Kidney (tissue), 13 donors: ENCODE measurements at regions not wholly inside any gene's neighbourhood (a gene's known extent, or its start where the extent isn't known, plus 50 kb on each side); places are given as distances from the start of the nearest gene placed in this dataset.

Experiments
- DNase-seq, 5 donors: peaks; one replicate each; pipeline ENCODE4 v3.0.0-alpha.2; 2013 to 2020
- FAIRE-seq: peaks from 2 replicates; lab custom pipeline; 2012; peaks lifted over from hg19 to GRCh38; lab: Jason Lieb, UNC
- H3K27ac ChIP-seq, 2 donors: one replicate each; pipeline ENCODE4 v1.7.0; 2013; ENCODE audit warnings: low read depth in 2 of 2, low read length in 2 of 2, inconsistent platforms in 1 of 2
- H3K27me3 ChIP-seq: one replicate; pipeline ENCODE4 v1.7.1; 2013; ENCODE audit warnings: low read length, inconsistent platforms; ENCODE audit not compliant: control insufficient read depth, insufficient read depth
- H3K36me3 ChIP-seq, 3 donors: one replicate each; pipeline versions ENCODE4 v1.7.0 to v1.7.1; 2013; ENCODE audit warnings: low read length in 3 of 3, control low read depth in 1 of 3, inconsistent platforms in 1 of 3; ENCODE audit not compliant: insufficient read depth in 3 of 3, control insufficient read depth in 2 of 3
- H3K4me1 ChIP-seq, 3 donors: one replicate each; pipeline versions ENCODE4 v1.7.0 to v1.7.1; 2013; ENCODE audit warnings: low read length in 3 of 3, inconsistent platforms in 1 of 3, low read depth in 1 of 3; ENCODE audit not compliant: control insufficient read depth in 2 of 3, insufficient read depth in 2 of 3
- H3K4me3 ChIP-seq, 3 donors: one replicate each; pipeline versions ENCODE4 v1.7.0 to v1.8.1; 2013; ENCODE audit warnings: low read length in 3 of 3, control low read depth in 1 of 3, inconsistent platforms in 1 of 3
- H3K9ac ChIP-seq, 3 donors: one replicate each; pipeline versions ENCODE4 v1.7.0 to v1.7.1; 2013; ENCODE audit warnings: low read length in 3 of 3, control low read depth in 1 of 3, inconsistent platforms in 1 of 3
- H3K9me3 ChIP-seq, 3 donors: one replicate each; pipeline versions ENCODE4 v1.7.0 to v1.7.1; 2013; ENCODE audit warnings: low read length in 3 of 3, control low read depth in 1 of 3, inconsistent platforms in 1 of 3; ENCODE audit not compliant: control insufficient read depth in 2 of 3, insufficient read depth in 1 of 3
- CTCF ChIP-seq: IDR thresholded peaks from 3 replicates; pipeline ENCODE4 v1.5.1; 2012; ENCODE audit warnings: mild to moderate bottlenecking, moderate library complexity, borderline replicate concordance; ENCODE audit not compliant: insufficient read depth; ENCODE audit errors: extremely low read depth
- intact Hi-C: fragments of 100-400 bp; cut with DNase I; formaldehyde crosslinking; loops from one replicate; pipeline ENCODE4 v1.11.1; 2022
- donor health status: control.
- donor health status: control.
- donor health status: control.
- donor health status: control.
- donor health status: control.
- donor health status: DM: yes; HTN: yes; CAD: no.
- donor health status: Normal renal cell carcinoma (clear cell type).

- no peak for TF ChIP-seq CTCF
- Histone ChIP-seq H3K4me1 (no peaks in the 10 kb centered on the region), H3K9me3 (no peaks in the 10 kb centered on the region), H3K9ac (no peak overlapping the region), H3K4me3 (no peak overlapping the region), H3K36me3 (no peaks in the 10 kb centered on the region), H3K27me3 (no peaks in the 10 kb centered on the region), H3K27ac (no peak overlapping the region)
- no peak for FAIRE-seq
- no peak for DNase-seq
- intact Hi-C loops: no loop called here
Observed at GRCh38 chr3:193932136-193932535, 203.8 kb upstream of the HES1 start.

GRCh38 chr3:193932576-193932975 lies 203.4 kb upstream of the HES1 start:
- intact Hi-C loops: no loop called here
- TF ChIP-seq CTCF: no peak
- H3K9me3 ChIP-seq: no peaks in the 10 kb centered on the region
- DNase-seq (no peak), FAIRE-seq (no peak)
- H3K27me3 ChIP-seq: no peaks in the 10 kb centered on the region
- no peak overlapping the region for H3K27ac ChIP-seq
- no peaks in the 10 kb centered on the region for H3K4me1 ChIP-seq
- no peak overlapping the region for H3K9ac ChIP-seq
- H3K36me3 ChIP-seq: no peaks in the 10 kb centered on the region
- H3K4me3 ChIP-seq: no peak overlapping the region

GRCh38 chr3:193933451-193933850 lies 202.5 kb upstream of the HES1 start:
- Histone ChIP-seq H3K9ac (no peak overlapping the region), H3K36me3 (no peaks in the 10 kb centered on the region), H3K4me1 (no peaks in the 10 kb centered on the region), H3K4me3 (no peak overlapping the region), H3K27ac (no peak overlapping the region), H3K27me3 (no peaks in the 10 kb centered on the region), H3K9me3 (no peaks in the 10 kb centered on the region)
- FAIRE-seq (no peak), DNase-seq (no peak)
- intact Hi-C loops: no loop called here
- no peak for TF ChIP-seq CTCF

GRCh38 chr3:193935916-193936315 lies 200.0 kb upstream of the HES1 start:
- Histone ChIP-seq H3K4me3 (no peak overlapping the region), H3K9me3 (no peaks in the 10 kb centered on the region), H3K27ac (no peak overlapping the region), H3K27me3 (no peaks in the 10 kb centered on the region), H3K4me1 (no peaks in the 10 kb centered on the region), H3K9ac (no peak overlapping the region), H3K36me3 (no peaks in the 10 kb centered on the region)
- DNase-seq: no peak
- no peak for FAIRE-seq
- intact Hi-C loops: no loop called here
- TF ChIP-seq CTCF: no peak
